ENCODE measurements at regions not wholly inside any gene's neighbourhood (a gene's known extent, or its start where the extent isn't known, plus 50 kb on each side); places are given as distances from the start of the nearest gene placed in this dataset.

- peaks cover 5% of the 10 kb centered on the region for H3K9me3 Mint-ChIP-seq (ENCODE audit: unreplicated experiment)
Observed at GRCh38 chrX:20322887-20323286, 56.2 kb upstream of the RPS6KA3 start.

GRCh38 chrX:20320461-20321159 is 53.9 kb upstream of the RPS6KA3 start:
- no peak overlapping the region for H3K27ac Mint-ChIP-seq (ENCODE audit: unreplicated experiment)
- Histone ChIP-seq H2AFZ (ENCODE audit: low read depth, low read length) (no peak overlapping the region), H3K4me2 (ENCODE audit: low read length) (peak overlapping the region; percentile 19), H3K9me3 (ENCODE audit: insufficient read depth, low read depth, low read length) (no peaks in the 10 kb centered on the region), H3K36me3 (ENCODE audit: insufficient read depth, low read length) (no peaks in the 10 kb centered on the region), H3K79me2 (ENCODE audit: insufficient read depth, low read length) (no peaks in the 10 kb centered on the region), H3K9ac (ENCODE audit: low read length) (no peak overlapping the region), H3K27ac (ENCODE audit: low read depth, low read length) (no peak overlapping the region), H3K27me3 (ENCODE audit: insufficient read depth, low read length) (no peaks in the 10 kb centered on the region), H4K20me1 (ENCODE audit: insufficient read depth, low read length) (no peaks in the 10 kb centered on the region), H3K4me3 (ENCODE audit: insufficient read depth, low read depth, low read length) (no peak overlapping the region), H3K4me1 (ENCODE audit: insufficient read depth, low read length) (no peaks in the 10 kb centered on the region)
- peaks cover 10% of the 10 kb centered on the region for H3K27me3 Mint-ChIP-seq (ENCODE audit: low read depth, unreplicated experiment)
- DNase-seq (ENCODE audit: low read depth) (no peak), FAIRE-seq (no peak)
- H3K4me3 Mint-ChIP-seq (ENCODE audit: unreplicated experiment) = no peak overlapping the region
- TF ChIP-seq CTCF (IDR thresholded peaks at IDR 0.05; ENCODE audit: insufficient read depth, low read depth, low read length) = no peak
- TF ChIP-seq EZH2 (IDR thresholded peaks at IDR 0.05; ENCODE audit: insufficient read depth, low read length) = no peak
- H3K9me3 Mint-ChIP-seq (ENCODE audit: unreplicated experiment) = peaks cover 2% of the 10 kb centered on the region
- no peaks in the 10 kb centered on the region for H3K36me3 Mint-ChIP-seq (ENCODE audit: low read depth, unreplicated experiment)
- H3K4me1 Mint-ChIP-seq (ENCODE audit: low read depth, unreplicated experiment) = peaks cover 4% of the 10 kb centered on the region

More at GRCh38 chrX:20322887-20323286, 56.2 kb upstream of the RPS6KA3 start:
- H3K9me3 ChIP-seq (ENCODE audit: insufficient read depth, low read depth, low read length) = no peaks in the 10 kb centered on the region
- FAIRE-seq (peak; percentile 54), DNase-seq (ENCODE audit: low read depth) (no peak)
- no peaks in the 10 kb centered on the region for H3K4me1 ChIP-seq (ENCODE audit: insufficient read depth, low read length)
- no peak overlapping the region for H3K4me3 Mint-ChIP-seq (ENCODE audit: unreplicated experiment)
- H3K4me2 ChIP-seq (ENCODE audit: low read length) = no peak overlapping the region
- no peaks in the 10 kb centered on the region for H3K4me1 Mint-ChIP-seq (ENCODE audit: low read depth, unreplicated experiment)
- no peak overlapping the region for H3K4me3 ChIP-seq (ENCODE audit: insufficient read depth, low read depth, low read length)
- no peak for TF ChIP-seq CTCF (IDR thresholded peaks at IDR 0.05; ENCODE audit: insufficient read depth, low read depth, low read length)
- TF ChIP-seq EZH2 (IDR thresholded peaks at IDR 0.05; ENCODE audit: insufficient read depth, low read length) = no peak
- H4K20me1 ChIP-seq (ENCODE audit: insufficient read depth, low read length) = no peaks in the 10 kb centered on the region
- no peak overlapping the region for H3K9ac ChIP-seq (ENCODE audit: low read length)
- no peak overlapping the region for H3K27ac ChIP-seq (ENCODE audit: low read depth, low read length)
- H3K27me3 ChIP-seq (ENCODE audit: insufficient read depth, low read length) = no peaks in the 10 kb centered on the region
- H3K79me2 ChIP-seq (ENCODE audit: insufficient read depth, low read length) = no peaks in the 10 kb centered on the region
- no peak overlapping the region for H3K27ac Mint-ChIP-seq (ENCODE audit: unreplicated experiment)
- no peaks in the 10 kb centered on the region for H3K36me3 ChIP-seq (ENCODE audit: insufficient read depth, low read length)
- H2AFZ ChIP-seq (ENCODE audit: low read depth, low read length) = no peak overlapping the region
- H3K36me3 Mint-ChIP-seq (ENCODE audit: low read depth, unreplicated experiment) = no peaks in the 10 kb centered on the region
- H3K27me3 Mint-ChIP-seq (ENCODE audit: low read depth, unreplicated experiment) = peaks cover 13% of the 10 kb centered on the region

- peaks cover 10% of the 10 kb centered on the region for H3K27me3 Mint-ChIP-seq (ENCODE audit: low read depth, unreplicated experiment)
- Histone ChIP-seq H3K4me3 (ENCODE audit: insufficient read depth, low read depth, low read length) (no peak overlapping the region), H3K79me2 (ENCODE audit: insufficient read depth, low read length) (no peaks in the 10 kb centered on the region), H2AFZ (ENCODE audit: low read depth, low read length) (no peak overlapping the region), H3K27ac (ENCODE audit: low read depth, low read length) (no peak overlapping the region), H3K36me3 (ENCODE audit: insufficient read depth, low read length) (no peaks in the 10 kb centered on the region), H3K4me2 (ENCODE audit: low read length) (no peak overlapping the region), H3K9ac (ENCODE audit: low read length) (no peak overlapping the region), H3K27me3 (ENCODE audit: insufficient read depth, low read length) (no peaks in the 10 kb centered on the region), H3K9me3 (ENCODE audit: insufficient read depth, low read depth, low read length) (no peaks in the 10 kb centered on the region), H3K4me1 (ENCODE audit: insufficient read depth, low read length) (no peaks in the 10 kb centered on the region), H4K20me1 (ENCODE audit: insufficient read depth, low read length) (no peaks in the 10 kb centered on the region)
- H3K27ac Mint-ChIP-seq (ENCODE audit: unreplicated experiment) = no peak overlapping the region
- TF ChIP-seq CTCF (IDR thresholded peaks at IDR 0.05; ENCODE audit: insufficient read depth, low read depth, low read length) (no peak), EZH2 (IDR thresholded peaks at IDR 0.05; ENCODE audit: insufficient read depth, low read length) (no peak)
- FAIRE-seq = no peak
- H3K9me3 Mint-ChIP-seq (ENCODE audit: unreplicated experiment) = peaks cover 2% of the 10 kb centered on the region
- H3K4me1 Mint-ChIP-seq (ENCODE audit: low read depth, unreplicated experiment) = peaks cover 7% of the 10 kb centered on the region
- DNase-seq (ENCODE audit: low read depth) = no peak
- H3K4me3 Mint-ChIP-seq (ENCODE audit: unreplicated experiment) = no peak overlapping the region
- H3K36me3 Mint-ChIP-seq (ENCODE audit: low read depth, unreplicated experiment) = no peaks in the 10 kb centered on the region
Observed at GRCh38 chrX:20319054-20319453, 52.3 kb upstream of the RPS6KA3 start.

Measured in astrocyte (in vitro differentiated cells and primary cell).